ENCODE measurements at regions not wholly inside any gene's neighbourhood (a gene's known extent, or its start where the extent isn't known, plus 50 kb on each side); places are given as distances from the start of the nearest gene placed in this dataset.

DNA sequence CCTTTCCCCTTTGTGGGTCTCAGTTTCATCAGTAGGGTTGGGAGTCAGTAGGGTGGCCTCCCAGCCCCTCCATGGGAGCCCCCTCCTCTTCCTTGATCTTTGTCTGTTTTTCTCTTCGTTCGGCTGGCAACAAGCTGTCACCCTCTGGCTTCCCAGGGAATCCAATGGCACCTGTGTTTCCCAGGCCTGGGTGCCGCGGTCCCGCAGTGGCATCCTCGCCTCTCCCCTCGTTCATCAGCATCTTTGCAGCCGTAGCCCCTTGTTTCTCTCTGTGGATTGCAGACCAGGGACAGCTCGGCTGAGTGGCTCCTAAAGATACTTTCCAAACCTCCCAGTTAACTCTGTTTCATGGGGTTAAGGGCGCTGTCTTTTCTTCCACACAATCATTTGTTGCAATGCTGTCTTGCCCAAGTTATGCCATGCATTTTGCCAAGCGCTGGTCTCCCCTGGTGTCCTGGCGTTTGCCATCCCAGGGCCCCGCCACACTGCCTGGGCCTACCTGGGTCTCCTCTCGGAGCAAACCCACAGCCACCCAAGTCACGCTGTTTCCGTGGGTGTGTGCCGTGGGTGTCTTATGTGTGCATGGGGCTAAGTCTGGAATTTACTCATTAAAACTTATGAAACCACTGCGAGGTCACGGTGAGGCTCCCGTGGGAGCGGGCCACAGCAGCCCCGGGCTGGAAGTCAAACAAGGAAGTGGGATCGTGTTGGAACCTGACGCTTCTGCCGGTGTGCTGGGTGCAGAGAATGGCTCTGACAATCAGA, 189.4 kb upstream of the SHH start:
- no peak for DNase-seq

DNA sequence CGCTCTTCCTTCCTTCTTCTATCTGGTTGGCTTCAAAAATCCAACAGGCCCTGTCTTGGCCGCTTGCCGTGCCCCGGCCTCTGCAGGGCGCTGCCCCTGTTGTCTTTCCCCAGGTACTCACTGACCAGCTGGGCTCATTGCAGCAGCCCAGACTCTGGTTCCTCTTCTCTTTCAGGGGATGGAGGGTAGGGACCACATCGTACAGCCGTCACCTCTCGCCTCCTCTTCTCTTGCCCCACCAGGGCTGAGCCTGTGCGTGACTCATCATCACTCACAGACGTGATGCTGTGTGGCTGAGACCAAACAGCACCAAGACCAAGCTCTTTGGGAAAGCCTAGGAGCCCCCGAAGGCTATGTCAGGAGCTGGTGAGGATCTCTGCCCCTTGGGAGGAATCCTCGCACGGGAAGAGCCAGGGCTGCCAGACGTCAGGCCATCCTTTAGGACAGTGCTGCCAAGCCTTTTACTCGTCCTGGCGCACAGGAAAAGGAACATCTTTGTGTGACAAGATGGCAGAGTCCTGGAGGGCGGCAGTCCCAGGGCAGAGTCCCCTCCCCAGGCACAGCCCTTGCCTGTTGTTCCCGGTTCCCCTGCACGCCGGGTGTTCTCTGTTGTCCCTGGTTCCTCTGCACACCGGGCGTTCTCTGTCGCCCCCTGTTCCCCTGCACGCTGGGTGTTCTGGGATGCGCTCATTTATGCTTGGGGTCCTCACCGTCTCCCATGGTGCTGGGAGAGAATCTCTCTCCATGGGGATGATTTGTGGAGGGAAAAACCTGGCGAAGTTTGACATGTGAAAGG, 188.5 kb upstream of the SHH start:
- no peak for DNase-seq

GRCh38 chr7:155999631-156000489, 187.6 kb upstream of the SHH start:
- DNase-seq = no peak

GRCh38 chr7:155998766-155999630, 186.7 kb upstream of the SHH start:
- no peak for DNase-seq

GRCh38 chr7:155998328-155998691, 186.0 kb upstream of the SHH start:
- no peak for DNase-seq

DNA sequence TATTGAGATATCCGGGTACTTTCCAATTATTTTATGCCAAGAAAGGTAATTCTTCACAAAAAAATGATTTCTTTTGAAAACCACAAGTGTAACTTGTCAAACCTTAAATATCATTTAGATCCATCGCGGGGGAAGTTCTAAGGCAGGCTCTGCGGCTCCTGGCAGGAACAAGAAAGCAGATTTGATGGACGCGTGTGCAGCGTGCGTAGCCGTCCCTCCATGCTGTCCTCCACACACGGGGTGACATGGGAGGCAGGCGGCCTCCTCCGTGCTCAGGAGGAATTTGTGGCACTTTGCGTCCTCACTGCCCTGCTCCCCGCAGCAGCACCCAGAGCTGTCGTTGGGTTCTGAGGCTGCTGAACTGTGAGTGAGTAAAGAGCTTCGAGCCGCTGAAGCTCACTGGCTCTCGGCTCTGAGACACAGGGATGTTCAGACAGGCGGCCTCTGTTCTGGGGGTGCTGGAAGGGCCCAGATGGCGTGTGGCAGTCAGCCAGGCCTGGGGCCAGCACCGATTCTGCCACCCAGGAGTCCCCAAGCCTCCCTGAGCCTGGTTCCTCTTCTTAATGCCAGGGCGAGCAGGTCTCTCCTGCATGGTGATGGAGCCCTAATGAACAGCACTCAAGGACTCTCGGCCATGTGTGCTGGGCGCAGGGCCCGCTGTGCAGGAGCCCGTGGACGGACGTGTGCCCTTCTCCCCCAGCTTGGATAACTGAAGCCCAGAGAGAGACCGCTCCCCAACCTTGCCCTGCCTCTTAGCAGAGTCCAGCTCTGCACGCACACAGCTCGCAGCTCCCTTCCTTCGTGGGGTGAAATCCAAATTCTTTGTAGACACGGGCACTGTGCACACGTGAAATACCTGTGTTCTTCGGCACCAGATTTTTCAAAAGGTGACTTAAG, 185.4 kb upstream of the SHH start:
- no peak for DNase-seq

- no peak for DNase-seq
Measured at GRCh38 chr7:155996718-155997280, 184.5 kb upstream of the SHH start.

- DNase-seq = no peak
Measured at GRCh38 chr7:155995183-155995612, 182.9 kb upstream of the SHH start.

DNA sequence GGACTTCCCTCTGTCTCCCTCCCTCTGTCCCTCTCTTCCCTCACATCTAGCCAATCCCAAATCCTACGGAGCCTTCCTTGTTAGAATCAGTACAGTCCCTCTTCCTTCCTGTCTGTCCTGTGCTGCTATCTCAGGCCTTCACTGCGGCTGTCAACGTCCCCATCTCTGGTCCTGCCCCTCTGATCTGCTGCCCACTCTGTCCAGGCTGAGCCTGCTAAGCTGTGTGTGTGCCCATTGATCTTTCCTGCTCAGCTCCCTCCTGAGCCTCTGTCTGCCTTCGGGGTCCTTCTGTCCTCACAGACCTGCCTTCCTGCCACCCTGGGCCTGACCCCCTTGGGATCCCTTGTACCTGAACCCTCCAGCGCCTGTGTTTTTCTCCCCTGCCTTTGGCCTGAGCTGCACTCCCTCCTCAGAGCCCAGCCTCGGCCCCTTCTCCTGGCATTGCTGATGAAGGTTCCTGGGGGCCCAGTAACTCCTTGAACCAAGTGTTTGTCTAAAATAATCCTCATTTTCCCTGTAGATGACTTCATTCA, 182.1 kb upstream of the SHH start:
- no peak for DNase-seq

DNA sequence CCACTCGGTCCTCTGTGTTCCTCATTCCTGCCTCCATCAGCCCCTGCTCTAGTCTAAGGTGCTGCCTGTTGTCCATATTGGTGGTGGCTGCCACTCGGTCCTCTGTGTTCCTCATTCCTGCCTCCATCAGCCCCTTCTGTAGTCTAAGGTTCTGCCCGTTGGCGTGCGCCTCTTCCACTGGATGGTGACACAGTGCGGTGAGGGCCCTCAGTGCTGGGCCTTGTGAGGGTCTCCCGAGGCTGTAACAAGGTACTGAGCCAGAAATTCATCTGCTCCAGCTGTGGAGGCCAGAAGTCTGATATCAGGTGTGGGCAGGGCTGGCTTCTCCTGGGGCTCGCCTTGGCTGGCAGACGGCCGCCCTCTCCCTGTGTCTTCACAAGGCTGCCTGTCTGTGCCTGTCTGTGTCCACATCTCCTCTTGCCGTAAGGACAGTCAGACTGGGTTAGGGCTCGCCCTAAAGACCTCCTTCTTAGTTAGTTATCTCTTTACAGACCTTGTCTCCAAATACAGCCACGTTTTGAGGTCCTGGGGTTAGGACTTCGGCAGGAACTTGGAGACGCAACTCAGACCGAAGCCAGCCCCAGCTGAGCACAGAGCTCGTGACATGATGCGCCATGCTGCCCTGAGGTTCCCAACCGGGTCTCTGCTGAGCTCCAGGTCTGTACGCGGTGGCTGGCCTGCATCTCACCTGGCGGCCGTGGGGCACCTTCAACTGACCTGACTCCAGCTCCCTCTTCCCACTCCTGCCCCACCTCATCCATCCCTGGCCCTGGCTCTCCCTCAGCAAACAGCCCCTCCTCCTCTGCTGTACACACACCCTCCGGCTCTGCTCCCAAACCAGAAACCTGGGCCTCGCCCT, 181.4 kb upstream of the SHH start:
- DNase-seq = no peak

DNA sequence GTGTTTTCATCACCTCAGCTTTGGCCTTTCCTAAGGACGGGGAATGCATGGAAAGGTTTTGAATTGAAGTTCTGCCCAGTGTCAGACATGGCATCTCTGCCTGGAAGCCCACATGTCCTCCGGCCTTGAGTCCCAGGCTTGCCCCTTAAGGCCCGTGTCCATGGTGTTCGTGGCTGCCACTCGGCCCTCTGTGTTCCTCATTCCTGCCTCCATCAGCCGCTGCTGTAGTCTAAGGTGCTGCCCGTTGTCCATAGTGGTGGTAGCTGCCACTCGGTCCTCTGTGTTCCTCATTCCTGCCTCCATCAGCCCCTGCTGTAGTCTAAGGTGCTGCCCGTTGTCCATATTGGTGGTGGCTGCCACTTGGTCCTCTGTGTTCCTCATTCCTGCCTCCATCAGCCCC, 180.7 kb upstream of the SHH start:
- DNase-seq = no peak

GRCh38 chr7:155992538-155992937, 180.3 kb upstream of the SHH start:
- DNase-seq = no peak

DNA sequence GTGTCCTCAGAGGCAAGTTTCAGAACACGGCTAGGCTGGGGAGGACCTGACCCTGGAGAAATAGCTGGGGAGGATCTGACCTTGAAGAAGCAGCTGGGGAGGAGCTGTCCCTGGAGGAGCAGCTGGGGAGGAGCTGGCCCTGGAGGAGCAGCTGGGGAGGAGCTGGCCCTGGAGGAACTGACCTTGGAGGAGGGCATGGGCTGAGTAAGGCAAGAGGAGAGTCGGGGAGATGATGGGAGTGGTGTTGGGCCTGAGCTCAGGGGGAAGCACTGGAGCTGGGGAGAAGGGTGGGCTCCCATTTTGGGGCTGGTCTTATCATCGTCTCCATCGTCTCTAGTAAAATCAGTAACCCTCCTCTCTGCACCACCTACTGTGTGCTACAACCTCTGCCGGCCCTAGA, 179.8 kb upstream of the SHH start:
- no peak for DNase-seq

DNA sequence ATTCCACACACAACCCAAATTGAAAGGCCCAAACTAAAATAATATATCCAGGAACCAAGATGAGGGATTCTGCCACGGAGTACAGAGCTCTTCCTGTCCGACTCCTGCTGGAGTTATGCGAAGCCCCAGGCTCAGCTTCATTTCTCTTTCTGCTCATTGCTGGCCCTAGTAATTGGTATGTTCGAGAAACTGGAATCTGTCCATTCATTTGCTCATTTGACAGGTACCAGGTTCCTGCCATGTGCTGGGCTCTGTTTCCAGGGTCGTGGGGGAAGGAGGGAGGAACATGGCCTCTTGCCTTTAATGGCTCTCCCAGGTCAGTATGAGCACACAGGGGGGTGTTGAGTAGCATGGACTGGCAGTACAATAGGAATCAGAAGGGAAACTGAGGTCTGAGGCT, 179.2 kb upstream of the SHH start:
- no peak for DNase-seq

DNA sequence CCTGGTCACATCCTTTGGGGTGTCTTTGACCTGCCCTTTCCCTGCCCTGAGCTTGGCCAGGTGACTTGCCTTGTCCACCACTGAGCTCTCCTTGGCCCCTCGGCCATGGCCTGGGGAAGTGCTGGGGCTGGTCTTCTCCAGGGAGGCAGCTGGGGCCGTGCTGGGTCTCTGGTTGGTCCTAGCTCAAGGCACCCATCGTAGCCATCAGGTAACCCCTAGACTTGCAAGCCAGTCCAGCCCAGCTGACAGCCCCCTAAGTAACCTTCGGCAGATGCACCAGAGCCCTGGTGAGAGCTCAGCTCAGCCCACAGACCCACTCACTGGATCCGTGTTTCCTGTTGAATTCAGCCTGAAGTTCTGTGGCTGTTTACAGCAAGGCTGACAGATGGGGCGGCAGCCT, 176.2 kb upstream of the SHH start:
- DNase-seq = no peak

- no peak for DNase-seq
Measured at GRCh38 chr7:155987681-155988235, 175.5 kb upstream of the SHH start.

DNA sequence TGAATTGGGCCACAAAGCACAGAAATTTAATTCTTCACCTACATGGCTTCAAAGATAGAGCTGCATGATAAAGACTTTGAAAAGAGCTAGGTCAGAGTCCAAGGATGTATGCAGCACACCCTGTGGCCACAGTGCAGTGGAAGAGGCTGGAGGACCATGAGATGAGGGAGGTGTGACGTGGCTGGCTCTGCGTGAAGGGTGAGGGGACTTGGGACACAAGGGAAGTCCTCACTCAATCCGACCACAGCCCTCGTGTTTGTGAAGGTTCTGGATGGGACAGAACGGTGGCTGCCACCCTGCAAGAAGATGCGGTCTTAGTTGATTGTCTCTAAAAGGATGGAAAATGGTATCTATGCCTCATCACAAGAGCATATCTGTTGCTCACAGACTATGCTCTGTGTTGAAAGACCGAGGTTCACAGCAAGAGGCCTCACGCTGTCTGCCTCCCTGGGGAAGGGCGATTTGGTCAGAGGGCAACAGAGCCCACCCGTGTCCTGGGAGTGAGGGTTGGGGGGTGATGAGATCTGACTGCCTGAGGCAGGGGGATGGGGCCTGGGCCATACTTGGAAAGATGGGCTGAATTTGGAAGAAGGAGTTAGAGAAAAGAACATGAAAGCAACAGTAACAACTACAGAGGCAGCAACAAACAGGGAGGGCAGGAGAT, 174.4 kb upstream of the SHH start:
- DNase-seq = no peak

DNA sequence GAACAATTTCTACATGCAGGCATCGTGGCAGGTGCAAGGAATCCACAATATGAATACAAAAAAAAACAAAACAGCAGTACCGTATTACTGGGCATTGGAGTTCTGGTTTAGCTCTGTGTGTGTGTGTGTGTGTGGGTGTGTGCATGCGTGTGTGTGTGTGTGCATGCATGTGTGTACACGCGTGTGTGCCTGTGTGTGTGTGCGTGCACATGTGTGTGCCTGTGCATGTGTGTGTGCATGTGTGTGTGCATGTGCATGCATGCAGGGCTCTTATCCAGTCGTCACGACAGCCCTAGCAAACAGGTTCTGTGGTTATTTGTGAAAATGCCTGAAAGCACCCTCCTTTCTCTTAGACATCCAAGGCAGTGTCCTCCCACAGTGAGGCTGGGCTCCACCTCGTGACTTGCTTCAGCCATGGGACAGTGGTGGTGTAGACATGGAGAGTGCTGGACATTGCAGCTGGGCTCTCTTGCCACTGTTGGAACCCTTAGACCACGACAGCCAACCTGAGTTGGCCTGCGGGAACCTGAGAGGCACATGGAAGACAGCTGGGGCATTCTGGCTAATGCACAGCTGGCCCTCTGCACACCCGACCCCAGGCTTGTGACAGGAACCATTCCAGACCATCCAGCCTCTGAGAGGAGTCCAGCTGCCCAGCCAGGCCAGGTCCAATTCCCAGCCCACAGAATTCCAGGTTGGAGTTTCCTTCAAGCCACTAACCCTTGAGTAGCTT, 173.4 kb upstream of the SHH start:
- DNase-seq = no peak
